Rectal smooth muscle tissue (tissue), 1 donor: ENCODE measurements at regions not wholly inside any gene's neighbourhood (a gene's known extent, or its start where the extent isn't known, plus 50 kb on each side); places are given as distances from the start of the nearest gene placed in this dataset.
"Not testable (repeated sequence)": the region's sequence is repeated elsewhere in the genome, so short reads cannot be mapped to it uniquely, and the experiment has no call there.

Experiments
- H3K27ac ChIP-seq: one replicate; pipeline ENCODE4 v1.7.0; 2013; ENCODE audit warnings: low read depth, low read length, inconsistent platforms
- H3K27me3 ChIP-seq: one replicate; pipeline ENCODE4 v1.7.0; 2013; ENCODE audit warnings: low read length; ENCODE audit not compliant: control insufficient read depth, insufficient read depth
- H3K36me3 ChIP-seq: one replicate; pipeline ENCODE4 v1.7.0; 2013; ENCODE audit warnings: low read length; ENCODE audit not compliant: control insufficient read depth, insufficient read depth
- H3K4me1 ChIP-seq: one replicate; pipeline ENCODE4 v1.7.0; 2013; ENCODE audit warnings: low read length; ENCODE audit not compliant: control insufficient read depth, insufficient read depth
- H3K4me3 ChIP-seq: one replicate; pipeline ENCODE4 v1.7.0; 2013; ENCODE audit warnings: low read length
- H3K9ac ChIP-seq: one replicate; pipeline ENCODE4 v1.7.0; 2013; ENCODE audit warnings: low read length

DNA sequence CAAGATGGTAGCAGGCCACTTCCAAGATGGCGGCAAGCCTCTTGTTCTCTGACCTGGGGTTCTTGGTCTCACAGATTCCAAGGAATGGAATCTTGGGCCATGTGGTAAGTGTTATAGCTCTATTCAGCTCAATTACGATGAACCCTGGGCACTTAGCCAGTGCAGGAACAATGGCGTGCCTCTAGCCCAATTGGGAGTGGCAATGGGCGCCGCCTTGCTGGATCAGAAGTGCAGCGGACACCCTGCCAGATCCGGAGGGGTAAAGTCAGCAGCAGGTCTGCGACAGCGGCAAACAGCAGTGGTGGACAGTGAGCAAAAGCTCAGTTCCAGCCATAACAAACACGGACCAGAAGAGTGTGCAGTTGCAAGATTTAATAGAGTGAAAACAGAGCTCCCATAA is 263.2 kb upstream of the SEMA3C start:
- not testable (repeated sequence) for H3K27ac ChIP-seq, H3K4me1 ChIP-seq, H3K4me3 ChIP-seq, H3K27me3 ChIP-seq, H3K36me3 ChIP-seq, H3K9ac ChIP-seq

DNA sequence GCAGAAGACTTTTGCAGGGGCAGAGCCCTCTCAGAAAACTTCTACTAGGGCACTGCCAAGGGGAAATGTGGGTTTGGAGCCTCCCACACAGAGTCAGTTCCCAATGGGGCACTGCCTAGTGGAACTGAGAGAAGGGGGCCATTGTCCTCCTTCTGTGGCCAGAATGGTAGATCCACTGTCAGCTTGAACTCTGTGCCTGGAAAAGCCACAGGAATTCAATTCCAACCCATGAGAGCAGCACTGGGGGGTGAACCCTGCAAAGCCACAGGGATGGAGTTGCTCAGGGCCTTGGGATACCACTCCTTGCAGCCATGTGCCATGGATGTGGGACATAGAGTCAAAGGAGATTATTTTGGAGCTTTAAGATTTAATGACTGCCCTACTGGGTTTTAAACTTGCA is 262.2 kb upstream of the SEMA3C start:
- no peak overlapping the region for H3K27ac ChIP-seq
- no peaks in the 10 kb centered on the region for H3K4me1 ChIP-seq
- H3K4me3 ChIP-seq, result no peak overlapping the region
- no peaks in the 10 kb centered on the region for H3K27me3 ChIP-seq
- H3K9ac ChIP-seq, result no peak overlapping the region
- H3K36me3 ChIP-seq, result no peaks in the 10 kb centered on the region

DNA sequence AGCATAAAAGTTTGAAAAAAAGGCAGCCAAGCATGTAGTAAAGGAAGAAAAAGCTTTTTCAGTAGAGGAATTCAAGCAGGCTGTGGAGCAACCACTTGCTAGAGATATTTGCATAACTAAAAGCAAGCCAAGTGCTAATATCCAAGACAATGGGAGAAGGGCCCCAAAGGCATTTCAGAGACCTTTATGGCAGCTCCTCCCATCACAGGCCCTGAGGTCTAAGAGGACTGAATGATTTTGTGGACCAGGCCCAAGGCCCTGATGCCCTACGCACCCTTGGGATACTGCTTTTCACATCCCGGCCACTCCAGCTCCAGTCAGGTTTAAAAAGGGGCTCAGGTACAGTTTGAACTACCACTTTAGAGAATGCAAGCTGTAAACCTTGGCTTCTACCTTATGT is 261.7 kb upstream of the SEMA3C start:
- Histone ChIP-seq H3K27ac (no peak overlapping the region), H3K4me1 (no peaks in the 10 kb centered on the region), H3K27me3 (no peaks in the 10 kb centered on the region), H3K4me3 (no peak overlapping the region), H3K36me3 (no peaks in the 10 kb centered on the region), H3K9ac (no peak overlapping the region)

DNA sequence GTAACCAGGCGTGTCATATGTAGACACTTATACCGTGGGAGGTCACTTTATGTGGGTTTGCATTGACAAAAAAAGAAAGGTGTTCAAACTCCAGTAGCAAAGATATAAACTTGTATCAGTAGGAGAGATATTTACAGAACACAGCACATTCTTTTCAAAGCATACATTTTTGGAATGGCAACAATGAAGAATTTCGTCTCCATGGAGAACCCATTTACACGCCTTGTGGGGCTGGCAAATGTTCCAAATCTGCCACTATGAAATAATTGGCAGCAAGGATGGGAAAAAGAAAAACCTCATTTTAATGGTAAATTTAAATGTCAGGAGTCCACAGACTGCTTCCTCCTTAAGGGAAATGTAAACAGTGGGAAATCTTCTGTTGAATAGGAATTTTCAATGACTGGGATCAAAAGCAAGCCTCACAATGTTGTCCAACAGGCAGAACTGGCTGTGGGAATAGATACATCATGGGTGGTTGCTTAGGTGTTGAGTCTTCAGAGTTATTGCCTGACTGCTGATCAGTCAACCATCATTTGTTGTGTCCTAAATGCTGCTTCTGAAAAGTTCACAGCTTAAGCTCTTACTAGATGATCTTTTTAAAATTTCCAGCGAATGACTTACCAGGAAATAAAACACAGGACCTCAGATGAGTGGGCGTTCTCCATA is 256.6 kb upstream of the SEMA3C start:
- H3K27me3 ChIP-seq, result no peaks in the 10 kb centered on the region
- H3K36me3 ChIP-seq, result no peaks in the 10 kb centered on the region
- no peak overlapping the region for H3K9ac ChIP-seq
- H3K4me3 ChIP-seq, result no peak overlapping the region
- no peaks in the 10 kb centered on the region for H3K4me1 ChIP-seq
- H3K27ac ChIP-seq, result no peak overlapping the region

DNA sequence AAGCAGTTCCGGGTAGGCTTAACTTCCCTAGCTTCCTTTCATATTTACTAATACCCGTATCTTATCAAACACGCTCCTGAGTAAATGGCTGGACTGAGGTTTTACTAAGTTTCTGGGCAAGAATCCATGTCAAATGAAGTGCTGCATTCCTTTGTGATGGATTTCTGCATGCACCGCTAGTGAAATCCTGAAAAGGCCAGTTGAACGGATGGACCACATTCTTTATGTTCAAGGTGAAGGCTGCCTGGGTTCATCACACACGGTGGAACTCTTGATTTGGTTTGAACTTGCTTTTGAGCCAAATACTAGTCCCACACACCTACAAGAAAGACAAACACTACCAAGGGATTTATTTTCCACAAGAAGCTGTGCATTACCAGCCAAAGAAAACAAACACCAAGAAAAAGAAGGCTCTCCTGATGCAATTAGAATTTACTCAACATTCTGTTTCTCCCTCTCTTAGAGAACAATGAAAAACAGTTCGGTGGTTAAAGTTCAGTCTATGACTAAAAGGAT is 255.0 kb upstream of the SEMA3C start:
- Histone ChIP-seq H3K27me3 (no peaks in the 10 kb centered on the region), H3K27ac (no peak overlapping the region)

DNA sequence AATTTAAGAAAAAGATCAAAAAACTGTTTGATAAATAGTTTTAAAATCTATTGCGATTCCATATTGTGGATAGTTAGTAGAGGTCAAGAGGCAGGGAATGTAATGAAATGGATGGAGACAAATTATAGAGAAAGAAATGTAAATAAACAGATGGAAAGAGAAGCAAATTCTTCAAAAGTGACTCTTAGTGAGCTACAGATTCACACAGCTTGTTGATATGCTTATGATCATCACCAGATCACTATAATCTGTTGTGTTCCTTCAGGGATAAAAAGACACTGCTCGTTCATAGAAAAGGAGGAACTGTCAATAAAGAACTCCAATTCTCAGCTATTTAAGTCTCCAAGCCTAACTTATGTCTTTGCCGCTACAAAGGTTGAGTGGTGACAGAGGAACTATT is 251.4 kb upstream of the SEMA3C start:
- H3K9ac ChIP-seq, result no peak overlapping the region
- H3K4me3 ChIP-seq, result no peak overlapping the region
- no peaks in the 10 kb centered on the region for H3K4me1 ChIP-seq
- no peaks in the 10 kb centered on the region for H3K36me3 ChIP-seq
- H3K27me3 ChIP-seq, result no peaks in the 10 kb centered on the region
- no peak overlapping the region for H3K27ac ChIP-seq

More for the DNA sequence above, 255.0 kb upstream of the SEMA3C start:
- H3K4me1 ChIP-seq, result no peaks in the 10 kb centered on the region
- no peak overlapping the region for H3K9ac ChIP-seq
- no peaks in the 10 kb centered on the region for H3K36me3 ChIP-seq
- H3K4me3 ChIP-seq, result no peak overlapping the region

DNA sequence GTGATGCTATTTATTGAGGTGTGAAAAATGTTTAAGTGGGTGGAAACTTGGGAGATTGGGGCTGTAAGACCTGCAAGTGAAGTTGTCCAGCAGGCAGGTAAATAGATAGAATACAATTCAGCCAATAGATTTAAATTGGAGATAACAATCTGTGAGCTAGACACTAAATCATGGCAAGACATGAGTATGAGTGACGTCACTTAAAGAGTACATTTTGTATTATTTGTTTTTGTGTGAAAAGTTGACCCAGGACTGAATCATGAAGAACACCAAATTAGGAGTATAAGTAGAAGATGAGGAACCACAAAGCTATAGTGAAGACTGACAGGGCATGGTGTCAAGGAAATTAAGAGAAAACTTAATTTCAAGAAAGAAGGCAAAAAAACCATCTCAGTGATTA is 249.1 kb upstream of the SEMA3C start:
- Histone ChIP-seq H3K4me1 (no peaks in the 10 kb centered on the region), H3K27me3 (no peaks in the 10 kb centered on the region), H3K36me3 (no peaks in the 10 kb centered on the region), H3K27ac (no peak overlapping the region), H3K4me3 (no peak overlapping the region), H3K9ac (no peak overlapping the region)

DNA sequence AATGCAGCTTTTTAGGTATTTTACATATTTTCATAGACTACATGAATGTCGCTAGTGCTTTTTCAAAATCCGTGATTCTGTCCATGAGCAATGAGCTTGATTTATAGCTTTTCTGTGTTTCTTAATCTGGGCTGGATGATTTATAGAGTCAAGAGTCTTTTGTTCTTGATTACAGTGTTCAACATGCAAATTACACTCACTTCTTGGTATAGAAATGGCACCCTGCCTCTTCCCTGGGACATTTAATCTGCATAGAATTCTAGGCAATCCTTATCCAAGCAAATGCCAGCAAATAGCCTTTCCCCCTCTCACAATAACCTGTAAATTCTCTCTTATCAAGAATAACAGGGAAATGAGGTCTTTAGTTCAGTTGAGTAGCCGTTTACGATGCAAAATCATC is 246.2 kb upstream of the SEMA3C start:
- H3K36me3 ChIP-seq, result no peaks in the 10 kb centered on the region
- no peak overlapping the region for H3K9ac ChIP-seq
- no peak overlapping the region for H3K4me3 ChIP-seq
- H3K27me3 ChIP-seq, result no peaks in the 10 kb centered on the region
- H3K4me1 ChIP-seq, result no peaks in the 10 kb centered on the region
- no peak overlapping the region for H3K27ac ChIP-seq

DNA sequence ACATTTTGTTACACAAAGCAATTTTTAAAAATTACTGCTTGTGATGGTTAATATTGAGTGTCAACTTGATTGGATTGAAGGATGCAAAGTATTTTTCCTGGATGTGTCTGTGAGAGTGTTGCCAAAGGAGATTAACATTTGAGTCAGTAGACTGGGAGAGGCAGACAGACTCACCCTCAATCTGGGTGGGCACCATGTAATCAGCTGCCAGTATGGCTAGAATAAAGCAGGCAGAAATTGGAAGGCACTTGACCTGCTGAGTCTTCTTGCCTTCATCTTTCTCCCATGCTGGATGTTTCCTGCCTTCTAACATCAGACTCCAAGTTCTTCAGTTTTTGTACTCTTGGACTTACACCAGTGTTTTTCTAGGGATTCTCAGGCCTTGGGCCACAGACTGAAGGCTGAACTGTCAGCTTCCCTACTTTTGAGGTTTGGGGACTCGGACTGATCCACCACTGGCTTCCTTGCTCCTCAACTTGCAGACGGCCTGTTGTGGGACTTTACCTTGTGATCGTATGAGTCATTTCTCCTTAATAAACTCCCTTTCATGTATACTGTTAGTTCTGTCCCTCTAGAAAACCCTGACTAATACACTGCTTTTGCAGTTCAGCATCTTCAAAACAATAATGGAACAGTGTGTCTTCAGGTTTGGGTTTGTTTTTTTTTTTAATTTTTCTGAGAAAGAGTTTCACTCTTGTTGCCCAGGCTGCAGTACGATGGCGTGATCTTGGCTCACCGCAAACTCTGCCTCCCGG is 244.1 kb upstream of the SEMA3C start:
- H3K27me3 ChIP-seq, result no peaks in the 10 kb centered on the region
- H3K4me1 ChIP-seq, result no peaks in the 10 kb centered on the region
- no peak overlapping the region for H3K9ac ChIP-seq
- no peak overlapping the region for H3K27ac ChIP-seq
- no peaks in the 10 kb centered on the region for H3K36me3 ChIP-seq
- no peak overlapping the region for H3K4me3 ChIP-seq

DNA sequence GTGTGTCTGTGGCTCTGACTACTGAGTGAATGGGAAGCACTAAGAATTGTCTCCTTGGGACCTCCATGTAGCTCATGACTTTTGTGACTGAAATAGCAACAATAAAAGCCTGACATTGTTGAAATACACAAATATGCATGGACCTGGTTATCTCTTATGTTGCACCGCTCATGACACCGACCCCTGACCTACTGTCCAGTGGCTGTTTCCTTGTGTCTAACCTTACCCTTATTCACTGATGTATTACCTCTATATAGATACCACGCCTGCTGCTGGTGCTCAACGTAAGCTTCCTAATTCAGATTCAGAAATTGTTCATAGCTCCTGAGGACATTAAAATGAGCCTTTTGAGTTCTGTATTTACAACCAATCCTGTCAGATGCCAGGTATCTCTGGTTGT is 243.4 kb upstream of the SEMA3C start:
- H3K27ac ChIP-seq, result no peak overlapping the region
- H3K4me1 ChIP-seq, result no peaks in the 10 kb centered on the region
- no peaks in the 10 kb centered on the region for H3K27me3 ChIP-seq
- H3K9ac ChIP-seq, result no peak overlapping the region
- H3K36me3 ChIP-seq, result no peaks in the 10 kb centered on the region
- H3K4me3 ChIP-seq, result no peak overlapping the region

DNA sequence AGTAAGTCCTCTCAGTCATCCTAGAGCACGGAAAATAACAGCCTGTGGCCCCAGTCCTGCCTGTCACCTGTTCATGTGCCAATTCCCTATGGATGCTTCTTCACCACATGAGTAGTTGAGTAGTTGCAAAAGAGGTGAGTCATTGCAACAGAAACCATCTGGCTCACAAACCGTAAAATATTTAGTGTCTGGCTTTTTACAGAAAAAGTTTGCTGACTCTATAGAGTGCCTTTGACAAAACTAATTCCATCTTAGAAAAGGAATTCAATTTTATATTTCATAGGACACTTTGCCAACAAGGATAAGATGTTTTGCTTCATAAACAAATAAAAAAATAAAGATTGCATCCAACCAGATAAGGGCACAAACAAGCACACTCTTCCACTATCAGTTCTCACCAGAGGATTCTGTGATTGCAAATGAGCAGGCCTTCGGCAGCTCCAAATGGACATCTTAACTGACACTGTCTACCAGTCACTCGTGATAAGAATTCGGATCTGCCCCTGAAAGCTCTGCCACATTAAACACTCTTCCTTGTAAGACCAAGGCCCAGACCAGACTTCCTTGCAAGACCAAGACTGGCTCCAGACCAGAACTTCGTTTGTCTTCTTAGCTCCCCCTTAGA is 242.7 kb upstream of the SEMA3C start:
- Histone ChIP-seq H3K9ac (no peak overlapping the region), H3K27ac (no peak overlapping the region), H3K36me3 (no peaks in the 10 kb centered on the region), H3K4me1 (no peaks in the 10 kb centered on the region), H3K27me3 (no peaks in the 10 kb centered on the region), H3K4me3 (no peak overlapping the region)

DNA sequence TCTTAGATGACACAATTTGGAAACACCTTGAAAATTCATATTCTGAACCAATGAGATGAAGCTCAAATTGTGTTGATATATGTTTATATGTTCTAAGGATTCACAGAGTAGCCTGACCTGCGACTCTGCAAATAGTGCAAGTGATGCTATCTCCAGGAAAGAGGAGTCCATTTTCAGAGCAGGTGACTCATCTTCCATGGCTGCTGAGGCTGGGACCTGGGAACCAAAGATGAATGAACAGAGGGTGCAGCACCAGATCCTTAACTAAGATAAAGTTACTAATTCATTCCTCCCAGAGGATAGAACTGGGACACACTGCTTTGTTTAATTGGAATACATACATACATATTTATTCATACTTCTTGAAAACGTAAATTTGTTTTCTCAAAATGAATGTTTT is 240.6 kb upstream of the SEMA3C start:
- Histone ChIP-seq H3K36me3 (no peaks in the 10 kb centered on the region), H3K27me3 (no peaks in the 10 kb centered on the region), H3K4me3 (no peak overlapping the region), H3K9ac (no peak overlapping the region), H3K27ac (no peak overlapping the region), H3K4me1 (no peaks in the 10 kb centered on the region)
